Pancreas (tissue), 10 donors: ENCODE measurements at regions not wholly inside any gene's neighbourhood (a gene's known extent, or its start where the extent isn't known, plus 50 kb on each side); places are given as distances from the start of the nearest gene placed in this dataset.

ENCODE experiments used
- ATAC-seq, 4 donors: fragments of 200-7000 bp; cut with Tn5 transposase; one replicate each; pipeline versions ENCODE4 v1.8.0 to v1.9.1; 2020; ENCODE audit warnings: mild to moderate bottlenecking in 4 of 4, moderate library complexity in 4 of 4
- DNase-seq, 6 donors: peaks; one replicate each; pipeline ENCODE4 v3.0.0-alpha.2; 2020
- FAIRE-seq: peaks from 2 replicates; lab custom pipeline; 2012; peaks lifted over from hg19 to GRCh38; lab: Jason Lieb, UNC
- H3K27ac ChIP-seq, 4 donors: fragments of 200-600 bp; sonication (generic); 1 replicate in 3 of 4; 2 replicates in 1 of 4; pipeline versions ENCODE4 v1.5.0 to v1.8.0; 2020
- H3K27me3 ChIP-seq, 4 donors: fragments of 200-600 bp; one replicate each; pipeline ENCODE4 v1.8.0; 2021
- H3K36me3 ChIP-seq, 3 donors: fragments of 200-600 bp; sonication (generic) in 1 of 3; one replicate each; pipeline versions ENCODE4 v1.5.0 to v1.8.0; 2020 to 2021
- H3K4me1 ChIP-seq, 3 donors: fragments of 200-600 bp; one replicate each; pipeline ENCODE4 v1.8.0; 2021
- H3K4me3 ChIP-seq, 4 donors: fragments of 200-600 bp; sonication (generic) in 2 of 4; one replicate each; pipeline versions ENCODE4 v1.5.0 to v1.8.0; 2020 to 2021
- H3K9me3 ChIP-seq, 4 donors: fragments of 200-600 bp; one replicate each; pipeline ENCODE4 v1.8.0; 2021
- CTCF ChIP-seq, 4 donors: fragments of 200-600 bp; sonication (generic) in 3 of 4; IDR thresholded peaks; one replicate each; pipeline versions ENCODE4 v1.5.0 to v1.8.0; 2021; ENCODE audit warnings: antibody characterized with exemption in 4 of 4
- WGBS, 2 donors: extraction: QIAGEN DNeasy Blood & Tissue Kit; methylation state at CpG; one replicate each; pipeline ENCODE4 v1.1.7; 2013; 5-methylcytosine and 5-hydroxymethylcytosine counted together
- intact Hi-C, 3 donors: fragments of 100-400 bp; cut with DNase I; formaldehyde crosslinking; loops; one replicate each; pipeline versions ENCODE4 v1.11.1 to v1.14.2; 2022
- donor health status: healthy with polysubstance abuse.
- donor health status: DM: no; HTN: no; CAD: no; lungs with moderate emphysema.
- donor health status: DM: no; HTN: no; CAD: no.
- donor health status: control.
- donor health status: control.
- donor health status: Bipolar disorder and iron deficiency.
- donor health status: DM: yes; HTN: yes; CAD: no.
- donor health status: DM: no; HTN: no; CAD: no.
- donor health status: DM: no; HTN: no; CAD: no.
- donor health status: DM: yes; HTN: yes; CAD: no.

DNA sequence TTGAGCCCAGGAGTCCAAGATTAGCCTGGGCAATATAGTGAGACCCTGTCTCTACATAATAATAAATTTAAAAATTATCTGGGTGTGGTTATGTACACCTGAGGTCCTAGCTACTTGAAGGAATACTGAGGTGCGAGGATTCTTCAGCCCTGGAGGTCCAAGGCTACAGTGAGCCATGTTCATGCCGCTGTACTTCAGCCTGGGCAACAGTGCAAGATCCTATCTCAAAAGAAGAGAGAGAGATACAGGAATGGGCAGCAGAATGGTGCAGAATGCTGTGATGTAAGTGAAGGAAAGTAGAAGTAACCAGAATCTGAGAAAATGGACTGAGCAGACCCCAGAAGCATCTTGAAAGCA lies 62.7 kb upstream of the EXOC4 start:
- no peaks in the 10 kb centered on the region for H3K9me3 ChIP-seq
- 98% methylated on average over 2 of the region's 2 CpGs for WGBS, 2 donors

GRCh38 chr7:133190650-133191049 lies 62.2 kb upstream of the EXOC4 start:
- ATAC-seq (no peak), FAIRE-seq (no peak), DNase-seq (no peak)
- no peak for TF ChIP-seq CTCF (IDR thresholded peaks at IDR 0.05)
- WGBS, 2 donors: 96 to 97% methylated on average over 1 of the region's 1 CpG
- H3K27ac ChIP-seq: no peak overlapping the region
- H3K9me3 ChIP-seq: no peaks in the 10 kb centered on the region
- no peaks in the 10 kb centered on the region for H3K36me3 ChIP-seq
- intact Hi-C loops: no loop called here
- H3K4me1 ChIP-seq: no peaks in the 10 kb centered on the region
- no peaks in the 10 kb centered on the region for H3K27me3 ChIP-seq
- H3K4me3 ChIP-seq: no peak overlapping the region

More for the DNA sequence above, 62.7 kb upstream of the EXOC4 start:
- Histone ChIP-seq H3K27me3 (no peaks in the 10 kb centered on the region), H3K4me3 (no peak overlapping the region), H3K36me3 (no peaks in the 10 kb centered on the region), H3K27ac (no peak overlapping the region), H3K4me1 (no peaks in the 10 kb centered on the region)
- intact Hi-C loops: no loop called here
- DNase-seq: no peak
- no peak for TF ChIP-seq CTCF (IDR thresholded peaks at IDR 0.05)
- ATAC-seq: no peak
- FAIRE-seq: no peak

DNA sequence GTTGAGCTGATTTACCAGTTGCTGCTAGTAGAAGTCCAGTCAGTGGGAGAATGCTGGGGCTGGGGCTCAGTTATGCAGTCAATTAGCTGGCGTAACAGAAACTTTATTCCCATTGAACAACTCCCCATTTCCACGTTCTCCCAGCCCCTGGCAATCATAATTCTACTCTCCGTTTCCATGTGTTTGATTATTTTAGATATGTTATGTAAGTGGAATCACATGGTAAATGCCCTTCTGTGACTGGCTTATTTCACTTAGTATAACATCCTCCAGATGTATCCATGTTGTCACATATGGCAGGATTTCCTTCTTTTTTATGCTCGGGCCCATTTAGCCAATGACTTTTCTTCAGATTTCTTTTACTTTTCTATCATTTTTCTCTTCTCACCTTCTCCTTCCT lies 61.1 kb upstream of the EXOC4 start:
- WGBS, 2 donors: 74 to 78% methylated on average over 4 of the region's 4 CpGs
- ATAC-seq: no peak
- Histone ChIP-seq H3K36me3 (no peaks in the 10 kb centered on the region), H3K27me3 (no peaks in the 10 kb centered on the region), H3K4me1 (no peaks in the 10 kb centered on the region), H3K9me3 (no peaks in the 10 kb centered on the region), H3K27ac (no peak overlapping the region), H3K4me3 (no peak overlapping the region)
- intact Hi-C loops: no loop called here
- no peak for DNase-seq
- FAIRE-seq: no peak
- TF ChIP-seq CTCF (IDR thresholded peaks at IDR 0.05): no peak

DNA sequence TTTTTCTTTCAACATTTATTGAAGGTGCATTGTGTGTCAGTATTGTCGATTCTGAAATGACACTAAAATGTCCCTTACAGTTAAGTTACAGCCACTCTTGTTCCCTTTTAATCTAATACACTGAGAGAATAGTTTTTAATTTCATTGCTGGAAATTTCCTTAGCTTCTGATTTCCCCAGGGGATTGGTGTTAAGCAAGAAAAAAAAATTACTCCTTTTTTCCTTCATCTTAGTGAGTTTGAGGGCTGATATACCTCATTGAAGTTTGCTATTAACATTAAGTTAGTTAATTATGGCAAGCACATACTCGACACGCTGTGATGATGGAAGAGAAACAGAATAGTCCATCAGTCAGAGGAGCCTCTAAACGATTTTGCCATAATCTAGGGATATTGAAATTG lies 57.0 kb upstream of the EXOC4 start:
- no peak for TF ChIP-seq CTCF (IDR thresholded peaks at IDR 0.05)
- Histone ChIP-seq H3K4me1 (peaks cover 0 to 9% (median 5%) of the 10 kb centered on the region in 3 donors), H3K36me3 (no peaks in the 10 kb centered on the region), H3K27ac (no peak overlapping the region), H3K9me3 (no peaks in the 10 kb centered on the region), H3K4me3 (no peak overlapping the region), H3K27me3 (no peaks in the 10 kb centered on the region)
- ATAC-seq (no peak), DNase-seq (no peak), FAIRE-seq (no peak)
- intact Hi-C loops: no loop called here
- 89 to 90% methylated on average over 4 of the region's 4 CpGs for WGBS, 2 donors

- H3K9me3 ChIP-seq: no peaks in the 10 kb centered on the region
- ATAC-seq: no peak
- no peak for TF ChIP-seq CTCF (IDR thresholded peaks at IDR 0.05)
- no peak for DNase-seq
- H3K27ac ChIP-seq: no peak overlapping the region
- intact Hi-C loops: no loop called here
- no peak overlapping the region for H3K4me3 ChIP-seq
- H3K4me1 ChIP-seq: peaks cover 0 to 9% (median 5%) of the 10 kb centered on the region in 3 donors
- no peaks in the 10 kb centered on the region for H3K36me3 ChIP-seq
- no peaks in the 10 kb centered on the region for H3K27me3 ChIP-seq
- 69 to 74% methylated on average over 15 of the region's 15 CpGs for WGBS, 2 donors
- FAIRE-seq: no peak
Measured at GRCh38 chr7:133196856-133197612, 55.8 kb upstream of the EXOC4 start.
